ENCODE measurements at regions not wholly inside any gene's neighbourhood (a gene's known extent, or its start where the extent isn't known, plus 50 kb on each side); places are given as distances from the start of the nearest gene placed in this dataset.

- dilution Hi-C loops (cut with MboI; ENCODE audit: extremely low pct_ligation_motif_present, low sequenced_read_pairs) = no loop called here
Observed at GRCh38 chr2:105626212-105626965, 118.3 kb upstream of the NCK2 start.

GRCh38 chr2:105625632-105626031 is 119.1 kb upstream of the NCK2 start:
- Histone ChIP-seq H3K79me2 (ENCODE audit: control insufficient read depth, insufficient read depth, low read length) (no peaks in the 10 kb centered on the region), H3K4me3 (ENCODE audit: control insufficient read depth in 2 of 3, extremely low read depth in 1 of 3, insufficient read depth in 2 of 3, low read depth in 1 of 3, low read length in 3 of 3) (no peak overlapping the region), H3K9me1 (ENCODE audit: control insufficient read depth, extremely low read depth, insufficient read depth, low read length) (peaks cover 2% of the 10 kb centered on the region), H3K4me1 (ENCODE audit: control insufficient read depth, extremely low read depth, insufficient read depth, low read length) (no peaks in the 10 kb centered on the region), H2AFZ (ENCODE audit: control insufficient read depth, low read length) (no peak overlapping the region), H3K9ac (ENCODE audit: control insufficient read depth, extremely low read depth, insufficient read depth, low read length) (no peak overlapping the region), H3K27me3 (ENCODE audit: control insufficient read depth, extremely low read depth, insufficient read depth, low read length) (peaks cover 15% of the 10 kb centered on the region), H4K20me1 (ENCODE audit: control insufficient read depth, extremely low read depth, insufficient read depth, low read length) (no peaks in the 10 kb centered on the region), H3K27ac (ENCODE audit: control insufficient read depth, insufficient read depth, low read length) (no peak overlapping the region), H3K9me3 (ENCODE audit: control insufficient read depth, low read depth, low read length) (no peaks in the 10 kb centered on the region), H3K4me2 (ENCODE audit: control insufficient read depth, extremely low read depth, insufficient read depth, low read depth, low read length) (no peak overlapping the region), H3K36me3 (ENCODE audit: control insufficient read depth in 2 of 2, extremely low read depth in 1 of 2, insufficient read depth in 2 of 2, low read length in 2 of 2) (no peaks in the 10 kb centered on the region)
- DNase-seq (ENCODE audit: low read depth, low spot score) (no peak), FAIRE-seq (no peak)
- TF ChIP-seq, protein P1, sequence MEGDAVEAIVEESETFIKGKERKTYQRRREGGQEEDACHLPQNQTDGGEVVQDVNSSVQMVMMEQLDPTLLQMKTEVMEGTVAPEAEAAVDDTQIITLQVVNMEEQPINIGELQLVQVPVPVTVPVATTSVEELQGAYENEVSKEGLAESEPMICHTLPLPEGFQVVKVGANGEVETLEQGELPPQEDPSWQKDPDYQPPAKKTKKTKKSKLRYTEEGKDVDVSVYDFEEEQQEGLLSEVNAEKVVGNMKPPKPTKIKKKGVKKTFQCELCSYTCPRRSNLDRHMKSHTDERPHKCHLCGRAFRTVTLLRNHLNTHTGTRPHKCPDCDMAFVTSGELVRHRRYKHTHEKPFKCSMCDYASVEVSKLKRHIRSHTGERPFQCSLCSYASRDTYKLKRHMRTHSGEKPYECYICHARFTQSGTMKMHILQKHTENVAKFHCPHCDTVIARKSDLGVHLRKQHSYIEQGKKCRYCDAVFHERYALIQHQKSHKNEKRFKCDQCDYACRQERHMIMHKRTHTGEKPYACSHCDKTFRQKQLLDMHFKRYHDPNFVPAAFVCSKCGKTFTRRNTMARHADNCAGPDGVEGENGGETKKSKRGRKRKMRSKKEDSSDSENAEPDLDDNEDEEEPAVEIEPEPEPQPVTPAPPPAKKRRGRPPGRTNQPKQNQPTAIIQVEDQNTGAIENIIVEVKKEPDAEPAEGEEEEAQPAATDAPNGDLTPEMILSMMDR (optimal IDR thresholded peaks at IDR 0.05 in 1 of 3, IDR thresholded peaks at IDR 0.05 in 1 of 3, conservative IDR thresholded peaks at IDR 0.05 in 1 of 3; ENCODE audit: extremely low read depth in 1 of 3, insufficient read depth in 2 of 3, low read length in 3 of 3) = no peak
- no peak for TF ChIP-seq EZH2 (IDR thresholded peaks at IDR 0.05; ENCODE audit: low read length)
- dilution Hi-C loops (cut with MboI; ENCODE audit: extremely low pct_ligation_motif_present, low sequenced_read_pairs) = no loop called here

More at GRCh38 chr2:105626212-105626965, 118.3 kb upstream of the NCK2 start:
- Histone ChIP-seq H3K27ac (ENCODE audit: control insufficient read depth, insufficient read depth, low read length) (no peak overlapping the region), H3K9me1 (ENCODE audit: control insufficient read depth, extremely low read depth, insufficient read depth, low read length) (peaks cover 2% of the 10 kb centered on the region), H3K36me3 (ENCODE audit: control insufficient read depth in 2 of 2, extremely low read depth in 1 of 2, insufficient read depth in 2 of 2, low read length in 2 of 2) (no peaks in the 10 kb centered on the region), H4K20me1 (ENCODE audit: control insufficient read depth, extremely low read depth, insufficient read depth, low read length) (no peaks in the 10 kb centered on the region), H3K4me2 (ENCODE audit: control insufficient read depth, extremely low read depth, insufficient read depth, low read depth, low read length) (no peak overlapping the region), H2AFZ (ENCODE audit: control insufficient read depth, low read length) (no peak overlapping the region), H3K4me1 (ENCODE audit: control insufficient read depth, extremely low read depth, insufficient read depth, low read length) (no peaks in the 10 kb centered on the region), H3K9me3 (ENCODE audit: control insufficient read depth, low read depth, low read length) (no peaks in the 10 kb centered on the region), H3K9ac (ENCODE audit: control insufficient read depth, extremely low read depth, insufficient read depth, low read length) (no peak overlapping the region), H3K79me2 (ENCODE audit: control insufficient read depth, insufficient read depth, low read length) (no peaks in the 10 kb centered on the region), H3K27me3 (ENCODE audit: control insufficient read depth, extremely low read depth, insufficient read depth, low read length) (peaks cover 18% of the 10 kb centered on the region), H3K4me3 (ENCODE audit: control insufficient read depth in 2 of 3, extremely low read depth in 1 of 3, insufficient read depth in 2 of 3, low read depth in 1 of 3, low read length in 3 of 3) (no peak overlapping the region)
- DNase-seq (ENCODE audit: low read depth, low spot score) (no peak), FAIRE-seq (no peak)
- no peak for TF ChIP-seq EZH2 (IDR thresholded peaks at IDR 0.05; ENCODE audit: low read length)
- TF ChIP-seq, protein P1 (optimal IDR thresholded peaks at IDR 0.05 in 1 of 3, IDR thresholded peaks at IDR 0.05 in 1 of 3, conservative IDR thresholded peaks at IDR 0.05 in 1 of 3; ENCODE audit: extremely low read depth in 1 of 3, insufficient read depth in 2 of 3, low read length in 3 of 3) = no peak

All from keratinocyte (primary cell).